IMR-90 (cell line): ENCODE measurements at regions not wholly inside any gene's neighbourhood (a gene's known extent, or its start where the extent isn't known, plus 50 kb on each side); places are given as distances from the start of the nearest gene placed in this dataset.

Experiments
- ATAC-seq: fragments of 200-7000 bp; cut with Tn5 transposase; 2 replicates; pipeline ENCODE4 v1.9.1; 2020; ENCODE audit warnings: low read depth, mild to moderate bottlenecking, moderate library complexity
- BruUV-seq: library from RNA; stranded (reverse); fragments of 400-500 nt; replicated peaks from 2 replicates; lab custom pipeline; 2021; lab: Mats Ljungman, UMichigan
- CTCF ChIA-PET: fragments of 300-600 bp; formaldehyde crosslinking; extraction: SDS; loops from one replicate; lab custom pipeline; 2021; ENCODE audit warnings: antibody characterized with exemption; lab: Yijun Ruan, JAX
- POLR2A ChIA-PET: fragments of 300-600 bp; sonication (Branson Sonifier 250); formaldehyde crosslinking; loops from one replicate; lab custom pipeline; 2022; ENCODE audit warnings: antibody characterized with exemption; ENCODE audit not compliant: unreplicated experiment; lab: Charles Lee
- DNase-seq: peaks from one replicate; pipeline ENCODE4 v3.0.0; 2013
- H2AFZ ChIP-seq: replicated peaks from 2 replicates; pipeline ENCODE3; 2013; ENCODE audit warnings: low read length, mild to moderate bottlenecking; ENCODE audit not compliant: poor library complexity
- H2AK5ac ChIP-seq: 2 replicates; pipeline ENCODE4 v1.6.1; 2013; ENCODE audit warnings: low read depth, low read length, inconsistent platforms
- H2AK9ac ChIP-seq: replicated peaks from 2 replicates; pipeline ENCODE3; 2013; ENCODE audit warnings: mild to moderate bottlenecking, low read depth, low read length, moderate library complexity; ENCODE audit not compliant: poor library complexity
- H2BK120ac ChIP-seq: 2 replicates; pipeline ENCODE4 v1.6.1; 2013; ENCODE audit warnings: low read depth, low read length, inconsistent platforms
- H2BK15ac ChIP-seq: 3 replicates; pipeline ENCODE4 v1.6.1; 2013; ENCODE audit warnings: low read depth, low read length, inconsistent platforms
- H2BK20ac ChIP-seq: 2 replicates; pipeline ENCODE4 v1.6.1; 2013; ENCODE audit warnings: low read depth, mild to moderate bottlenecking, inconsistent platforms, low read length, moderate library complexity
- H2BK5ac ChIP-seq: 2 replicates; pipeline ENCODE4 v1.6.1; 2013; ENCODE audit warnings: mild to moderate bottlenecking, low read depth, low read length, inconsistent platforms; ENCODE audit not compliant: poor library complexity, severe bottlenecking
- H3K14ac ChIP-seq: replicated peaks from 2 replicates; pipeline ENCODE4 v1.6.1; 2013; ENCODE audit warnings: low read depth, low read length, inconsistent platforms
- H3K18ac ChIP-seq: 2 replicates; pipeline ENCODE4 v1.6.1; 2013; ENCODE audit warnings: low read depth, low read length, control low read depth
- H3K23ac ChIP-seq: 2 replicates; pipeline ENCODE4 v1.6.1; 2013; ENCODE audit warnings: low read depth, low read length, inconsistent platforms
- H3K27ac ChIP-seq: 2 replicates; pipeline ENCODE4 v1.5.1; 2013; ENCODE audit warnings: mild to moderate bottlenecking, control low read depth, low read length; ENCODE audit not compliant: insufficient read depth
- H3K27me3 ChIP-seq: 2 replicates; pipeline ENCODE4 v1.6.1; 2013; ENCODE audit warnings: low read length; ENCODE audit not compliant: control insufficient read depth, insufficient read depth
- H3K36me3 ChIP-seq: 2 replicates; pipeline ENCODE4 v1.6.1; 2013; ENCODE audit warnings: low read length, mixed read lengths; ENCODE audit not compliant: control insufficient read depth, insufficient read depth
- H3K4ac ChIP-seq: 2 replicates; pipeline ENCODE4 v1.6.1; 2013; ENCODE audit warnings: low read depth, low read length, inconsistent platforms
- H3K4me1 ChIP-seq: 2 replicates; pipeline ENCODE4 v1.6.1; 2013; ENCODE audit warnings: low read length, mixed read lengths; ENCODE audit not compliant: control insufficient read depth, insufficient read depth
- H3K4me2 ChIP-seq: 2 replicates; pipeline ENCODE4 v1.6.1; 2013; ENCODE audit warnings: low read depth, mild to moderate bottlenecking, control low read depth, low read length, moderate library complexity
- H3K4me3 ChIP-seq: 2 replicates; pipeline ENCODE4 v1.5.1; 2013; ENCODE audit warnings: low read depth, mild to moderate bottlenecking, control low read depth, low read length, moderate library complexity; ENCODE audit not compliant: insufficient read depth
- H3K56ac ChIP-seq: 2 replicates; pipeline ENCODE4 v1.6.1; 2013; ENCODE audit warnings: low read length, inconsistent platforms; ENCODE audit not compliant: insufficient read depth; ENCODE audit errors: extremely low read depth
- H3K79me1 ChIP-seq, 2 experiments: 2 replicates each; pipeline ENCODE4 v1.6.1; 2013; ENCODE audit warnings: low read length in 2 of 2, inconsistent platforms in 1 of 2, low read depth in 1 of 2
- H3K9ac ChIP-seq: 2 replicates; pipeline ENCODE4 v1.6.1; 2013; ENCODE audit warnings: low read depth, low read length, control low read depth
- H3K9me1 ChIP-seq: 2 replicates; pipeline ENCODE4 v1.6.1; 2013; ENCODE audit warnings: low read length, inconsistent platforms; ENCODE audit not compliant: insufficient read depth
- H3K9me3 ChIP-seq: 2 replicates; pipeline ENCODE4 v1.6.1; 2013; ENCODE audit warnings: low read length; ENCODE audit not compliant: control insufficient read depth, insufficient read depth
- H4K20me1 ChIP-seq: 2 replicates; pipeline ENCODE4 v1.6.1; 2013; ENCODE audit warnings: low read length, inconsistent platforms; ENCODE audit not compliant: insufficient read depth
- H4K5ac ChIP-seq: 2 replicates; pipeline ENCODE4 v1.6.1; 2013; ENCODE audit warnings: mild to moderate bottlenecking, low read depth, low read length, control low read depth
- H4K8ac ChIP-seq, 2 experiments: 2 replicates each; pipeline ENCODE4 v1.6.1; 2013; ENCODE audit warnings: low read depth in 2 of 2, low read length in 2 of 2, control low read depth in 1 of 2, inconsistent platforms in 1 of 2
- H4K91ac ChIP-seq: 2 replicates; pipeline ENCODE4 v1.6.1; 2013; ENCODE audit warnings: low read depth, low read length, inconsistent platforms; ENCODE audit not compliant: insufficient read depth
- BHLHE40 ChIP-seq: fragments of 150-350 bp; IDR thresholded peaks from 2 replicates; pipeline ENCODE4 v1.6.1; 2016; ENCODE audit warnings: mild to moderate bottlenecking, low read depth, low read length
- CTCF ChIP-seq: conservative IDR thresholded peaks from 2 replicates; pipeline ENCODE4 v1.5.1; 2012; ENCODE audit warnings: mild to moderate bottlenecking, low read depth, low read length, improper control_type of control experiment
- MAFK ChIP-seq: IDR thresholded peaks from 2 replicates; pipeline ENCODE4 v1.6.1; 2012; ENCODE audit warnings: low read depth, low read length, improper control_type of control experiment
- MAZ ChIP-seq: IDR thresholded peaks from 2 replicates; pipeline ENCODE4 v1.6.1; 2012; ENCODE audit warnings: low read depth, mild to moderate bottlenecking, low read length, improper control_type of control experiment, moderate library complexity, borderline replicate concordance
- NFE2L2 ChIP-seq: fragments of 150-350 bp; IDR thresholded peaks from 2 replicates; pipeline ENCODE4 v1.6.1; 2016; ENCODE audit warnings: low read depth, mild to moderate bottlenecking, low read length
- RAD21 ChIP-seq: IDR thresholded peaks from 2 replicates; pipeline ENCODE4 v1.6.1; 2012; ENCODE audit warnings: low read length, improper control_type of control experiment
- USF2 ChIP-seq: fragments of 150-350 bp; IDR thresholded peaks from 2 replicates; pipeline ENCODE4 v1.6.1; 2017; ENCODE audit warnings: mild to moderate bottlenecking, antibody characterized with exemption, low read length, low read depth
- WGBS, 2 experiments: methylation state at CpG; one replicate each; pipeline versions ENCODE4 v1.1.5 to v1.1.7; 2013; ENCODE audit warnings: missing lambda C conversion rate in 2 of 2; ENCODE audit not compliant: insufficient read length in 1 of 2; ENCODE audit errors: extremely low coverage in 2 of 2; 5-methylcytosine and 5-hydroxymethylcytosine counted together
- dilution Hi-C: fragments of 300-500 bp; cut with HindIII; formaldehyde crosslinking; loops from one replicate; pipeline ENCODE4 v1.14.3; 2018; ENCODE audit warnings: low sequenced_read_pairs; ENCODE audit not compliant: unreplicated experiment
- in situ Hi-C: fragments of 300-500 bp; cut with MboI; formaldehyde crosslinking; loops from 3 replicates; pipeline ENCODE4 v1.14.3; 2019; ENCODE audit warnings: low sequenced_read_pairs, inconsistent platforms, mixed read lengths
- intact Hi-C: fragments of 100-400 bp; cut with micrococcal nuclease; formaldehyde crosslinking; loops from 2 replicates; pipeline ENCODE4 v1.10.0; 2022

DNA sequence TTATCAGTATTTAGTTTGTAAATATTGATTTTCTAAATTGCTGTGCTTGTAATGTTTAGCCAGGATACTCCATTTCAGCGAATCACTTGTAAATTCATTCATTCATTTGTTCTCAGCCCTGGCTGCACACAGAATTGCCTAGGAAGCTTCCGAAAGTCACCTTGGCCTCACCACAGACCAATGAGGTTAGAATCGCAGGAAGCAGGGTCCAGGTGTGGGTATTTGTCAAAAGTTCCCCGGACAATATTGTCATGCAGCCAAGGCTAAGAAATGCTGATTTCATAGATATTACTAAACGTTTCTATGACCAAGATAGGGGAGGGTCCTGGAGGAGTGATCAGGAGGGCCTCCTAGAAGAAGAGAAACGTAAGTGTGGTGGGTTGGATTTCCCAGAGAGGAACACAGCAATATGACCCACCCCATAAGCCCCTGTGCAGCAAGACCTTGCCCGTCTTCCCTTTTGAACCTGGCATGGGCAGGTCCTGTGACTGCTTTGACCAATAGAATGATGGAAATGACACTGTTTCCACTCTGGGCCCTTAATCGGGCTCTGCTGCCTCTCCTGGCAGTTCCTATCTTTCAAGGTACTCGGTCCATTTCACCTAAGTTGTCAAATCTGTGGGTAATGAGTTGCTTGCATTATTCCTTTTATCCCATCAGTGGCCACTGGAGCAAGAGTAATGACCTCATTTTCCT lies 238.7 kb downstream of the FOXL1 start:
- H3K56ac ChIP-seq = no peak overlapping the region
- H3K23ac ChIP-seq = no peak overlapping the region
- no peak overlapping the region for H4K8ac ChIP-seq
- no peak overlapping the region for H3K14ac ChIP-seq
- POLR2A ChIA-PET = no interaction called here
- no peak overlapping the region; the same call in 1 of the 2 replicates for H4K91ac ChIP-seq
- H2BK20ac ChIP-seq = no peak overlapping the region
- H3K4me3 ChIP-seq = no peak overlapping the region
- no peak overlapping the region for H2BK15ac ChIP-seq
- CTCF ChIA-PET = no interaction called here
- intact Hi-C loops = no loop called here
- no peak overlapping the region for H3K4me2 ChIP-seq
- no peak overlapping the region for H2AK9ac ChIP-seq
- BruUV-seq = no TSS peak
- WGBS, 2 experiments = 67% methylated on average over 1 of the region's 9 CpGs; no CpG with 5 or more reads in 1 of the 2 experiments
- H3K27me3 ChIP-seq = peaks cover 58% of the 10 kb centered on the region
- H2AFZ ChIP-seq = no peak overlapping the region
- H3K36me3 ChIP-seq = no peaks in the 10 kb centered on the region
- ATAC-seq = no peak
- H2BK120ac ChIP-seq = no peak overlapping the region
- H4K20me1 ChIP-seq = no peaks in the 10 kb centered on the region
- H3K4ac ChIP-seq = no peak overlapping the region
- dilution Hi-C loops = no loop called here
- H2AK5ac ChIP-seq = no peak overlapping the region
- in situ Hi-C loops = no loop called here
- no peak overlapping the region for H4K5ac ChIP-seq
- H3K79me1 ChIP-seq = no peaks in the 10 kb centered on the region
- H3K9me1 ChIP-seq = no peaks in the 10 kb centered on the region
- DNase-seq = no peak
- H3K18ac ChIP-seq = no peak overlapping the region
- H3K27ac ChIP-seq = no peak overlapping the region
- no peaks in the 10 kb centered on the region for H3K9me3 ChIP-seq
- no peak for TF ChIP-seq MAFK
- TF ChIP-seq USF2 = no peak
- TF ChIP-seq MAZ = no peak
- no peak for TF ChIP-seq RAD21
- TF ChIP-seq NFE2L2 = no peak
- no peak for TF ChIP-seq BHLHE40
- TF ChIP-seq CTCF = no peak
- no peak overlapping the region for H3K9ac ChIP-seq
- no peaks in the 10 kb centered on the region for H3K4me1 ChIP-seq
- no peak overlapping the region for H2BK5ac ChIP-seq
